Retinal pigment epithelial cell (primary cell): ENCODE measurements at regions not wholly inside any gene's neighbourhood (a gene's known extent, or its start where the extent isn't known, plus 50 kb on each side); places are given as distances from the start of the nearest gene placed in this dataset.

ENCODE experiments used
- DNase-seq: peaks from one replicate; pipeline ENCODE4 v3.0.0-alpha.2; 2010; ENCODE audit warnings: low read depth
- H3K4me3 ChIP-seq: 2 replicates; pipeline ENCODE4 v1.5.1; 2011; ENCODE audit warnings: mild to moderate bottlenecking, low read length, control low read depth, moderate library complexity
- CTCF ChIP-seq: conservative IDR thresholded peaks from 2 replicates; pipeline ENCODE4 v1.5.1; 2011; ENCODE audit warnings: low read depth, low read length, control low read depth, inconsistent platforms

- TF ChIP-seq CTCF = no peak
- no peak overlapping the region for H3K4me3 ChIP-seq
- no peak for DNase-seq
These were observed 198.4 kb downstream of the TRIM27 start for GRCh38 chr6:28725274-28725809.

- H3K4me3 ChIP-seq = no peak overlapping the region
- TF ChIP-seq CTCF = no peak
- no peak for DNase-seq
These were observed 197.9 kb downstream of the TRIM27 start for GRCh38 chr6:28725890-28726348.

GRCh38 chr6:28726569-28727309 lies 197.0 kb downstream of the TRIM27 start:
- no peak for DNase-seq
- TF ChIP-seq CTCF = no peak
- H3K4me3 ChIP-seq = no peak overlapping the region

- no peak for DNase-seq
- no peak overlapping the region for H3K4me3 ChIP-seq
- TF ChIP-seq CTCF = no peak
These were observed 196.1 kb downstream of the TRIM27 start for GRCh38 chr6:28727559-28728211.

GRCh38 chr6:28729501-28730402 lies 194.0 kb downstream of the TRIM27 start:
- no peak for TF ChIP-seq CTCF
- H3K4me3 ChIP-seq = peak overlapping the region; percentile 78
- no peak for DNase-seq

GRCh38 chr6:28732052-28732451 lies 191.7 kb downstream of the TRIM27 start:
- no peak overlapping the region for H3K4me3 ChIP-seq
- no peak for DNase-seq
- TF ChIP-seq CTCF = no peak
